IMR-90 (cell line): ENCODE measurements at regions not wholly inside any gene's neighbourhood (a gene's known extent, or its start where the extent isn't known, plus 50 kb on each side); places are given as distances from the start of the nearest gene placed in this dataset.
A peak's percentile ranks its signal among the peaks of the same experiment; 100 is the strongest.

Experiments used
- ATAC-seq: fragments of 200-7000 bp; cut with Tn5 transposase; 2 replicates; pipeline ENCODE4 v1.9.1; 2020; ENCODE audit warnings: low read depth, mild to moderate bottlenecking, moderate library complexity
- BruUV-seq: library from RNA; stranded (reverse); fragments of 400-500 nt; replicated peaks from 2 replicates; lab custom pipeline; 2021; lab: Mats Ljungman, UMichigan
- CTCF ChIA-PET: fragments of 300-600 bp; formaldehyde crosslinking; extraction: SDS; loops from one replicate; lab custom pipeline; 2021; ENCODE audit warnings: antibody characterized with exemption; lab: Yijun Ruan, JAX
- POLR2A ChIA-PET: fragments of 300-600 bp; sonication (Branson Sonifier 250); formaldehyde crosslinking; loops from one replicate; lab custom pipeline; 2022; ENCODE audit warnings: antibody characterized with exemption; ENCODE audit not compliant: unreplicated experiment; lab: Charles Lee
- DNase-seq: peaks from one replicate; pipeline ENCODE4 v3.0.0; 2013
- H2AFZ ChIP-seq: replicated peaks from 2 replicates; pipeline ENCODE3; 2013; ENCODE audit warnings: low read length, mild to moderate bottlenecking; ENCODE audit not compliant: poor library complexity
- H2AK5ac ChIP-seq: 2 replicates; pipeline ENCODE4 v1.6.1; 2013; ENCODE audit warnings: low read depth, low read length, inconsistent platforms
- H2AK9ac ChIP-seq: replicated peaks from 2 replicates; pipeline ENCODE3; 2013; ENCODE audit warnings: mild to moderate bottlenecking, low read depth, low read length, moderate library complexity; ENCODE audit not compliant: poor library complexity
- H2BK120ac ChIP-seq: 2 replicates; pipeline ENCODE4 v1.6.1; 2013; ENCODE audit warnings: low read depth, low read length, inconsistent platforms
- H2BK15ac ChIP-seq: 3 replicates; pipeline ENCODE4 v1.6.1; 2013; ENCODE audit warnings: low read depth, low read length, inconsistent platforms
- H2BK20ac ChIP-seq: 2 replicates; pipeline ENCODE4 v1.6.1; 2013; ENCODE audit warnings: low read depth, mild to moderate bottlenecking, inconsistent platforms, low read length, moderate library complexity
- H2BK5ac ChIP-seq: 2 replicates; pipeline ENCODE4 v1.6.1; 2013; ENCODE audit warnings: mild to moderate bottlenecking, low read depth, low read length, inconsistent platforms; ENCODE audit not compliant: poor library complexity, severe bottlenecking
- H3K14ac ChIP-seq: replicated peaks from 2 replicates; pipeline ENCODE4 v1.6.1; 2013; ENCODE audit warnings: low read depth, low read length, inconsistent platforms
- H3K18ac ChIP-seq: 2 replicates; pipeline ENCODE4 v1.6.1; 2013; ENCODE audit warnings: low read depth, low read length, control low read depth
- H3K23ac ChIP-seq: 2 replicates; pipeline ENCODE4 v1.6.1; 2013; ENCODE audit warnings: low read depth, low read length, inconsistent platforms
- H3K27ac ChIP-seq: 2 replicates; pipeline ENCODE4 v1.5.1; 2013; ENCODE audit warnings: mild to moderate bottlenecking, control low read depth, low read length; ENCODE audit not compliant: insufficient read depth
- H3K27me3 ChIP-seq: 2 replicates; pipeline ENCODE4 v1.6.1; 2013; ENCODE audit warnings: low read length; ENCODE audit not compliant: control insufficient read depth, insufficient read depth
- H3K36me3 ChIP-seq: 2 replicates; pipeline ENCODE4 v1.6.1; 2013; ENCODE audit warnings: low read length, mixed read lengths; ENCODE audit not compliant: control insufficient read depth, insufficient read depth
- H3K4ac ChIP-seq: 2 replicates; pipeline ENCODE4 v1.6.1; 2013; ENCODE audit warnings: low read depth, low read length, inconsistent platforms
- H3K4me1 ChIP-seq: 2 replicates; pipeline ENCODE4 v1.6.1; 2013; ENCODE audit warnings: low read length, mixed read lengths; ENCODE audit not compliant: control insufficient read depth, insufficient read depth
- H3K4me2 ChIP-seq: 2 replicates; pipeline ENCODE4 v1.6.1; 2013; ENCODE audit warnings: low read depth, mild to moderate bottlenecking, control low read depth, low read length, moderate library complexity
- H3K4me3 ChIP-seq: 2 replicates; pipeline ENCODE4 v1.5.1; 2013; ENCODE audit warnings: low read depth, mild to moderate bottlenecking, control low read depth, low read length, moderate library complexity; ENCODE audit not compliant: insufficient read depth
- H3K56ac ChIP-seq: 2 replicates; pipeline ENCODE4 v1.6.1; 2013; ENCODE audit warnings: low read length, inconsistent platforms; ENCODE audit not compliant: insufficient read depth; ENCODE audit errors: extremely low read depth
- H3K79me1 ChIP-seq, 2 experiments: 2 replicates each; pipeline ENCODE4 v1.6.1; 2013; ENCODE audit warnings: low read length in 2 of 2, inconsistent platforms in 1 of 2, low read depth in 1 of 2
- H3K9ac ChIP-seq: 2 replicates; pipeline ENCODE4 v1.6.1; 2013; ENCODE audit warnings: low read depth, low read length, control low read depth
- H3K9me1 ChIP-seq: 2 replicates; pipeline ENCODE4 v1.6.1; 2013; ENCODE audit warnings: low read length, inconsistent platforms; ENCODE audit not compliant: insufficient read depth
- H3K9me3 ChIP-seq: 2 replicates; pipeline ENCODE4 v1.6.1; 2013; ENCODE audit warnings: low read length; ENCODE audit not compliant: control insufficient read depth, insufficient read depth
- H4K20me1 ChIP-seq: 2 replicates; pipeline ENCODE4 v1.6.1; 2013; ENCODE audit warnings: low read length, inconsistent platforms; ENCODE audit not compliant: insufficient read depth
- H4K5ac ChIP-seq: 2 replicates; pipeline ENCODE4 v1.6.1; 2013; ENCODE audit warnings: mild to moderate bottlenecking, low read depth, low read length, control low read depth
- H4K8ac ChIP-seq, 2 experiments: 2 replicates each; pipeline ENCODE4 v1.6.1; 2013; ENCODE audit warnings: low read depth in 2 of 2, low read length in 2 of 2, control low read depth in 1 of 2, inconsistent platforms in 1 of 2
- H4K91ac ChIP-seq: 2 replicates; pipeline ENCODE4 v1.6.1; 2013; ENCODE audit warnings: low read depth, low read length, inconsistent platforms; ENCODE audit not compliant: insufficient read depth
- BHLHE40 ChIP-seq: fragments of 150-350 bp; IDR thresholded peaks from 2 replicates; pipeline ENCODE4 v1.6.1; 2016; ENCODE audit warnings: mild to moderate bottlenecking, low read depth, low read length
- CHD1 ChIP-seq: IDR thresholded peaks from 2 replicates; pipeline ENCODE4 v1.6.1; 2012; ENCODE audit warnings: low read depth, low read length, improper control_type of control experiment
- MAFK ChIP-seq: IDR thresholded peaks from 2 replicates; pipeline ENCODE4 v1.6.1; 2012; ENCODE audit warnings: low read depth, low read length, improper control_type of control experiment
- MXI1 ChIP-seq: IDR thresholded peaks from 2 replicates; pipeline ENCODE4 v1.6.1; 2012; ENCODE audit warnings: low read depth, mild to moderate bottlenecking, low read length, moderate library complexity, borderline replicate concordance
- NFE2L2 ChIP-seq: fragments of 150-350 bp; IDR thresholded peaks from 2 replicates; pipeline ENCODE4 v1.6.1; 2016; ENCODE audit warnings: low read depth, mild to moderate bottlenecking, low read length
- RCOR1 ChIP-seq: IDR thresholded peaks from 2 replicates; pipeline ENCODE4 v1.6.1; 2012; ENCODE audit warnings: mild to moderate bottlenecking, low read length, improper control_type of control experiment; ENCODE audit not compliant: insufficient replicate concordance
- RFX5 ChIP-seq: IDR thresholded peaks from 2 replicates; pipeline ENCODE4 v1.8.0; 2012; ENCODE audit warnings: low read depth, mild to moderate bottlenecking, low read length, moderate library complexity
- SMC3 ChIP-seq: fragments of 150-350 bp; IDR thresholded peaks from 2 replicates; pipeline ENCODE4 v1.6.1; 2016; ENCODE audit warnings: low read depth, mild to moderate bottlenecking, antibody characterized with exemption, low read length, moderate library complexity
- USF2 ChIP-seq: fragments of 150-350 bp; IDR thresholded peaks from 2 replicates; pipeline ENCODE4 v1.6.1; 2017; ENCODE audit warnings: mild to moderate bottlenecking, antibody characterized with exemption, low read length, low read depth
- WGBS, 2 experiments: methylation state at CpG; one replicate each; pipeline versions ENCODE4 v1.1.5 to v1.1.7; 2013; ENCODE audit warnings: missing lambda C conversion rate in 2 of 2; ENCODE audit not compliant: insufficient read length in 1 of 2; ENCODE audit errors: extremely low coverage in 2 of 2; 5-methylcytosine and 5-hydroxymethylcytosine counted together
- dilution Hi-C: fragments of 300-500 bp; cut with HindIII; formaldehyde crosslinking; loops from one replicate; pipeline ENCODE4 v1.14.3; 2018; ENCODE audit warnings: low sequenced_read_pairs; ENCODE audit not compliant: unreplicated experiment
- in situ Hi-C: fragments of 300-500 bp; cut with MboI; formaldehyde crosslinking; loops from 3 replicates; pipeline ENCODE4 v1.14.3; 2019; ENCODE audit warnings: low sequenced_read_pairs, inconsistent platforms, mixed read lengths
- intact Hi-C: fragments of 100-400 bp; cut with micrococcal nuclease; formaldehyde crosslinking; loops from 2 replicates; pipeline ENCODE4 v1.10.0; 2022

GRCh38 chr2:160911258-160911657 is 249.0 kb upstream of the TANK start:
- no peak for TF ChIP-seq MAFK
- TF ChIP-seq BHLHE40 = no peak
- no peak for TF ChIP-seq USF2
- no peak for TF ChIP-seq RCOR1
- no peak for TF ChIP-seq RFX5
- no peak for TF ChIP-seq MXI1
- no peak for TF ChIP-seq CHD1
- no peak for TF ChIP-seq SMC3
- TF ChIP-seq NFE2L2 = no peak
- Histone ChIP-seq H4K8ac (no peak overlapping the region), H2AFZ (no peak overlapping the region), H3K79me1 (no peaks in the 10 kb centered on the region), H3K4me3 (no peak overlapping the region), H3K4me1 (peaks cover 10% of the 10 kb centered on the region), H3K18ac (0 out of 2 replicates have a peak overlapping the region, but pooled peaks have one; percentile 12), H2AK9ac (no peak overlapping the region), H2BK20ac (no peak overlapping the region), H3K9me3 (no peaks in the 10 kb centered on the region), H2BK5ac (peak overlapping the region; percentile 38), H3K36me3 (no peaks in the 10 kb centered on the region), H3K27ac (no peak overlapping the region), H3K9me1 (peaks cover 2% of the 10 kb centered on the region; the same call in 1 of the 2 replicates), H3K9ac (no peak overlapping the region), H3K4ac (no peak overlapping the region), H3K4me2 (peak overlapping the region; percentile 2; the same call in 1 of the 2 replicates), H4K20me1 (no peaks in the 10 kb centered on the region), H4K91ac (no peak overlapping the region), H4K5ac (no peak overlapping the region), H3K23ac (no peak overlapping the region), H2BK15ac (no peak overlapping the region; the same call in 2 of the 3 replicates), H3K14ac (no peak overlapping the region), H3K56ac (no peak overlapping the region), H2BK120ac (peak overlapping the region; percentile 1; the same call in 1 of the 2 replicates), H3K27me3 (no peaks in the 10 kb centered on the region), H2AK5ac (no peak overlapping the region)
- no peak for DNase-seq
- dilution Hi-C loops (no loop called here), in situ Hi-C loops (no loop called here), intact Hi-C loops (no loop called here)
- CTCF ChIA-PET = no interaction called here
- no peak for ATAC-seq
- WGBS, 2 experiments = no CpG with 5 or more reads among the region's 1 CpG
- no TSS peak for BruUV-seq
- POLR2A ChIA-PET = no interaction called here
